Right cardiac atrium (tissue), 5 donors: ENCODE measurements at regions not wholly inside any gene's neighbourhood (a gene's known extent, or its start where the extent isn't known, plus 50 kb on each side); places are given as distances from the start of the nearest gene placed in this dataset.

ENCODE experiments used
- ATAC-seq, 2 donors: fragments of 200-7000 bp; cut with Tn5 transposase; one replicate each; pipeline versions ENCODE4 v1.8.0 to v1.9.1; 2020; ENCODE audit warnings: moderate library complexity in 2 of 2, mild to moderate bottlenecking in 1 of 2
- DNase-seq, 3 donors: peaks; one replicate each; pipeline ENCODE4 v3.0.0-alpha.2; 2020
- H3K27ac ChIP-seq: one replicate; pipeline ENCODE4 v1.5.1; 2013; ENCODE audit warnings: mild to moderate bottlenecking, low read length, control low read depth, moderate library complexity
- H3K27me3 ChIP-seq: one replicate; pipeline ENCODE4 v1.6.1; 2013; ENCODE audit not compliant: control insufficient read depth, insufficient read depth
- H3K4me1 ChIP-seq: one replicate; pipeline ENCODE4 v1.6.1; 2013; ENCODE audit warnings: low read length; ENCODE audit not compliant: control insufficient read depth, insufficient read depth
- H3K4me3 ChIP-seq: one replicate; pipeline ENCODE4 v1.5.1; 2013; ENCODE audit warnings: low read length, control low read depth
- H3K9me3 ChIP-seq: one replicate; pipeline ENCODE4 v1.6.1; 2013; ENCODE audit warnings: low read length; ENCODE audit not compliant: control insufficient read depth
- WGBS: extraction: QIAGEN DNeasy Blood & Tissue Kit; methylation state at CpG from one replicate; pipeline ENCODE4 v1.1.7; 2013; 5-methylcytosine and 5-hydroxymethylcytosine counted together
- intact Hi-C, 4 donors: fragments of 100-400 bp; cut with DNase I; formaldehyde crosslinking; loops; one replicate each; pipeline versions ENCODE4 v1.11.0 to v1.14.0; 2022 to 2023
- donor health status: healthy with polysubstance abuse.
- donor health status: DM: no; HTN: yes; CAD: no.
- donor health status: DM: no; HTN: no; CAD: no.
- donor health status: DM: no; HTN: yes; CAD: no; lungs with severe emphysema.
- donor health status: DM: yes; HTN: yes; CAD: no.

DNA sequence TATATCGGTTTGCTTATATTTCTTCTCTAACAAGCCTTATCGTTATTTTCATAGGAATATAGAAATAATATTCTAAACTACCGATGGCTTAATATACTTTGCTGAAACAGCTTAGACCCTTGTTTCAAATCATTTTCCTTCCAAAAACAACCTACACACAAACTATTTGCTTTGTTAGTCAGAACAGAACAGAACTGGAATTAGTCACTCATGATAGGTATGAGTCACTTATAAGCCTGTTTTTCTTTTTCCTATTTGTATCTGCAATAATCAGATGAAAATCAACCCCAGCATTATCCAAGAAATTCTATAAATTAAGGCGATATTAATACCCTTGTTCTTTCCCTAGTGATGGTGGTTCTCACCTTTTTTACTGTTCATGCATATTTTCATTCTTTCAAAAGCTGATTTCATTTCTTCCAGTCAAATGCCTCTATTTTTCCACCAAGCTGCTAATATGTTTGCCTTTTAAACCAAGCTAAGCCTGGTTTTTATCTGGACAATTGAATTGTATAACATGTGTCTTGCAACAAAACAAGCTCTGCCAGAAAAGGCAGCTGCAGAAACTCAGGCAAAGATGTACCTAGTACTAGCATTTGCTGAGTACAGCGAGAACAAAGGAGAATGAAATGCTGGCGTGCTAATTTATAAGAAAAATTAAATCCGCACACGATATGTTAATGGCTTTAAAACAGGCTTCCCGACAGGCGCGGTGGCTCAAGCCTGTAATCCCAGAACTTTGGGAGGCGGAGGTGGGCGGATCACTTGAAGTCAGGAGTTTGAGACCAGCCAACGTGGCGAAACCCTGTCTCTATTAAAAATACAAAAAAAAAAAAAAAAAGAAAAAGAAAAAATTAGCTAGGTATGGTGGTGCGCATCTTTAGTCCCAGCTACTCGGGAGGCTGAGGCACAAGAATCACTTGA is 1418.2 kb downstream of the AACS start:
- Histone ChIP-seq H3K27me3 (no peaks in the 10 kb centered on the region), H3K4me1 (no peaks in the 10 kb centered on the region), H3K27ac (no peak overlapping the region), H3K9me3 (no peaks in the 10 kb centered on the region), H3K4me3 (no peak overlapping the region)
- ATAC-seq (no peak), DNase-seq (no peak)
- intact Hi-C loops: no loop called here
- WGBS: 78% methylated on average over 17 of the region's 17 CpGs

- Histone ChIP-seq H3K4me1 (no peaks in the 10 kb centered on the region), H3K4me3 (no peak overlapping the region), H3K9me3 (no peaks in the 10 kb centered on the region), H3K27me3 (no peaks in the 10 kb centered on the region), H3K27ac (no peak overlapping the region)
- DNase-seq (no peak), ATAC-seq (no peak)
- intact Hi-C loops: no loop called here
- WGBS: 89% methylated on average over 4 of the region's 4 CpGs
Measured at GRCh38 chr12:126487431-126487980, 1422.3 kb downstream of the AACS start.

DNA sequence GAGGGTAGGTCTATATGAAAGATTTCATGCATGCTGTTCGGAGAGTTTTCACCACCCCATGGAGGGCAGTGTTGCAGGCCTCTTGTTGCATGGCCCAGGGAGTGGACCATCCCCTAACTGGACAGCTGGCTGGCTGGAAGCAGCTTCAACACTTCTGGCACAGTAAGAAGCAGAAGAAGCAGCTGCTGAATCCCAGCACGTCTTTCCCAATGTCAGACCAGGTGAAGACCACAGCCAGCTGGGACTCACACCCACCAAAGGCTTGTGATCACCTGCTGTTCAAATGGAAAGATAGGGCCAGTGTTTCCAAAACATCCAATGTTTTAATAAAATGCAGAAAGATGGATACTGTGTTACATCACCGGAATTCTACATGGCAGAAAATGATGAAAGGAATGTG is 1423.6 kb downstream of the AACS start:
- 67% methylated on average over 3 of the region's 3 CpGs for WGBS
- no peak overlapping the region for H3K27ac ChIP-seq
- no peak for ATAC-seq
- no peaks in the 10 kb centered on the region for H3K9me3 ChIP-seq
- H3K4me1 ChIP-seq: peaks cover 2% of the 10 kb centered on the region
- H3K4me3 ChIP-seq: no peak overlapping the region
- no peak for DNase-seq
- H3K27me3 ChIP-seq: no peaks in the 10 kb centered on the region
- intact Hi-C loops: no loop called here

DNA sequence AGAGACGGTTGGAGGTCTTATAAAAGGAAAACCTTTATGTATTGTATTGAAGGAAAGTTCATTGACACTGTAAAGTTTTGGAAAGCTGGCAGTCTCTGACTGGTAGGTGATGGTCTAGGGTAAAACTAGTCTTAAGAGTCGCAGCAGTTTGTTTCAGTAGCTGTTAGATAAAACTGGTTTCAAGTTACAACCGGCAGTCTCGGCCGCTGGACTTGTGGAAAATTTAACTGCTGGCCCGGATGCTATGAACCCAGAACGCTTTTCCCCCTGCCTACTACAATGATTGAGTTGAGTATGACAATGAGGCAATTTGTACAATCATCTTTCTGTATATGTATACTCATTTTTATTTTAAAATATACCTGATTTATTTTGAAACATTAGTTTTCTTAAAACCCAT is 1426.9 kb downstream of the AACS start:
- DNase-seq (no peak), ATAC-seq (no peak)
- Histone ChIP-seq H3K4me1 (peaks cover 2% of the 10 kb centered on the region), H3K27ac (no peak overlapping the region), H3K9me3 (no peaks in the 10 kb centered on the region), H3K27me3 (no peaks in the 10 kb centered on the region), H3K4me3 (no peak overlapping the region)
- 38% methylated on average over 7 of the region's 7 CpGs for WGBS
- intact Hi-C loops: no loop called here

- intact Hi-C loops: no loop called here
- H3K27ac ChIP-seq: no peak overlapping the region
- H3K4me3 ChIP-seq: no peak overlapping the region
- peaks cover 2% of the 10 kb centered on the region for H3K4me1 ChIP-seq
- ATAC-seq (no peak), DNase-seq (no peak)
- H3K27me3 ChIP-seq: no peaks in the 10 kb centered on the region
- 49% methylated on average over 6 of the region's 6 CpGs for WGBS
- no peaks in the 10 kb centered on the region for H3K9me3 ChIP-seq
Measured at GRCh38 chr12:126493366-126494108, 1428.3 kb downstream of the AACS start.

DNA sequence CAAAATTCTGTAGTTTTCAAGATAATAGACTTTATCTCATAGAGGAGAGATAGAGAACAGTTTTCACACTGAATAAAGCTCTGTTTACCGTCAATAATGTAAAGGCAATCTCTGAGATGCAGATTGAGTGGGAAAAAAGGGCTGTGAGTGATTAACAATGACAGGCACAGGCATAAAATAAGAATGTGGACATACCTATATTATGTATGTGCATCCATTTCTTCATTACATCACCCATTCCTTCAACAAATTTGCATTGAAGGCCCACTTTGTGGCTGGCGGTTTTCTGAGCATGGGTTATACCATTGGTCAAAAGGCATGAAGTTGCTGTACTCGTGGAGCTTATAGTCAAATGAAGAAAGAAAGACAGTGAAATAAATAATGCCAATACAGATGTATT is 1431.0 kb downstream of the AACS start:
- no peak overlapping the region for H3K4me3 ChIP-seq
- H3K9me3 ChIP-seq: no peaks in the 10 kb centered on the region
- 74% methylated on average over 3 of the region's 3 CpGs for WGBS
- no peak for DNase-seq
- no peak overlapping the region for H3K27ac ChIP-seq
- no peak for ATAC-seq
- H3K27me3 ChIP-seq: no peaks in the 10 kb centered on the region
- intact Hi-C loops: no loop called here
- peaks cover 2% of the 10 kb centered on the region for H3K4me1 ChIP-seq

DNA sequence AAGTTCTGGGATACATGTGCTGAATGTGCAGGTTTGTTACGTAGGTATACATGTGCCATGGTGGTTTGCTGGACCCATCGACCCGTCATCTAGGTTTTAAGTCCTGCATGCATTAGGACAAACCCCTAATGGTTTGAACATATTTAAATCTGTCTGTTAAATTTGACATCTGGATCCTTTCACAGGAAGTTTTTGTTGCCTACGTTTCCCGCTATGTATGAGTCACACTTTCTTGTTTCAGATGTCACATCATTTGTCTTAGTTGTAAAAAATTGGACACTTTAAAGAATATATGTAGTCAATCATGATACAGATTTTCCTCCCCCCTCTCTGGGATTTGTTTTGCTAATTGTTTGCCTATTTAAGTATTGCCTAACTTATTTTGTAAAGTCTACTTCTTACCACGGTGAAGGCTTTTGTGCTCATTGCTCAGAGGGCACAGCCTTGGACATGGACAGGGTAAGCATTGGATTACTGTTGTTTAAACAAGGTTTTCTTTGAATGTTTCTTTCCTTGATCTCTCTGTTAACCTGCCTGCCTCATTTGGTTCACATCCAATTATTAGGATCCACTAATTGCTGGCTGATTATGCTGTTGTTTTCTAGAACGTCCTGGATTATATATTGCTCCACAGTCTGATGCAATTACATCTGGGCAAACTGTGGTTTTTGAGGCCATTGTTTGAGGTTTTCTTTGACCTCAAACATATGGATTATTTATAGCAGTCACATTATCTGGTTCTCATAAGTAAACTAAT is 1441.4 kb downstream of the AACS start:
- 65% methylated on average over 7 of the region's 7 CpGs for WGBS
- no peaks in the 10 kb centered on the region for H3K9me3 ChIP-seq
- H3K4me3 ChIP-seq: no peak overlapping the region
- intact Hi-C loops: no loop called here
- no peaks in the 10 kb centered on the region for H3K4me1 ChIP-seq
- no peak overlapping the region for H3K27ac ChIP-seq
- DNase-seq: no peak
- H3K27me3 ChIP-seq: no peaks in the 10 kb centered on the region
- no peak for ATAC-seq

DNA sequence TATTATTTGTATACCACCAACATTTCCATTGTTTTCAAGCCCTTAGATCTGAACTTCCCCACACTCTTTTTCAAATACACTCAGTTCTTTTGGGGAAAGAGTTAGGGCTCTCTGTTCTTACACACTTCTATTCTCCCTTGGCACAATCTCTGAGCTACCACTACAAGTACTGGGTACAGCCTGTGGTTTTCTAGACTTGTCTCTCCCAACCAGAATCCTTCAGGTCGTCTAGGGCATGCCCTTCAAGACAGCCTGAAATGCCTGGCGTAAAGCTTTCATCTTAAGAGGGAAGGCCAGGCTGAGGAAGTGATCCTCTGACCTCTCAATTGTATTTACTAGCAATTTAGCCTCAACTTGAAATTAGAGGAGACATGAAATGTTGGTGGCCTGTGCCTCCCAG is 1442.0 kb downstream of the AACS start:
- Histone ChIP-seq H3K4me1 (no peaks in the 10 kb centered on the region), H3K27me3 (no peaks in the 10 kb centered on the region), H3K4me3 (no peak overlapping the region), H3K27ac (no peak overlapping the region), H3K9me3 (no peaks in the 10 kb centered on the region)
- intact Hi-C loops: no loop called here
- WGBS: 58% methylated on average over 2 of the region's 2 CpGs
- ATAC-seq (no peak), DNase-seq (no peak)

GRCh38 chr12:126509572-126509971 is 1444.3 kb downstream of the AACS start:
- Histone ChIP-seq H3K9me3 (no peaks in the 10 kb centered on the region), H3K4me3 (no peak overlapping the region), H3K27ac (no peak overlapping the region), H3K27me3 (no peaks in the 10 kb centered on the region), H3K4me1 (no peaks in the 10 kb centered on the region)
- 40% methylated on average over 4 of the region's 4 CpGs for WGBS
- no peak for DNase-seq
- peak; percentile 54 to 69 for ATAC-seq
- intact Hi-C loops: no loop called here

DNA sequence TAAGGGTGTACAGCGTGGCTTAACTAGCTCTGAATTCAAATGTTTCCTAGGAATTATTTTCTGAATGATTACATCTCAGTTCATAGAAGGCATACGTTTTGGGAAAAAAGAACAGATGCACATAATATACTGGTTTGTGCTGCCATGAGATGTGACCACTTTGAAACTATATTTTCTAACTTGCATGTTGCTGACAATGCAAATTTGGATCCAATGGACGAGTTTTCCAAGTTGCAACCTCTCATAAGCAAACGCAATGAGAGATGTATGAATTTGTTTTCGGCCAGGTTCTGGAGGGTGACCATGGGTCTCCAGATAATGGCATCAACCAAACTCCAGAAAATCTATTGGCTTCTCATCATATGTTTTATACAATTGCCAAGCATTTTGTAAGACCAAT is 1445.4 kb downstream of the AACS start:
- H3K9me3 ChIP-seq: no peaks in the 10 kb centered on the region
- no peak overlapping the region for H3K27ac ChIP-seq
- ATAC-seq (no peak), DNase-seq (no peak)
- WGBS: 76% methylated on average over 5 of the region's 5 CpGs
- intact Hi-C loops: no loop called here
- H3K4me3 ChIP-seq: no peak overlapping the region
- no peaks in the 10 kb centered on the region for H3K27me3 ChIP-seq
- no peaks in the 10 kb centered on the region for H3K4me1 ChIP-seq
